Spleen (tissue), 11 donors: ENCODE measurements at regions not wholly inside any gene's neighbourhood (a gene's known extent, or its start where the extent isn't known, plus 50 kb on each side); places are given as distances from the start of the nearest gene placed in this dataset.
"Not testable (repeated sequence)": the region's sequence is repeated elsewhere in the genome, so short reads cannot be mapped to it uniquely, and the experiment has no call there.

Experiments used
- DNase-seq: peaks from one replicate; pipeline ENCODE4 v3.0.0-alpha.2; 2020
- H3K27ac ChIP-seq, 8 donors: fragments of 200-600 bp; sonication (generic) in 7 of 8; 1 replicate in 4 of 8; 2 replicates in 4 of 8; pipeline versions ENCODE4 v1.5.0 to v1.8.0; 2016 to 2021; ENCODE audit warnings: inconsistent platforms in 4 of 8, mild to moderate bottlenecking in 4 of 8, moderate library complexity in 1 of 8
- H3K27me3 ChIP-seq, 7 donors: fragments of 200-600 bp; sonication (generic) in 6 of 7; replicated peaks in 1 of 7; 1 replicate in 4 of 7; 2 replicates in 3 of 7; pipeline versions ENCODE4 v1.5.0 to v1.8.0; 2016 to 2021; ENCODE audit warnings: inconsistent platforms in 3 of 7, mild to moderate bottlenecking in 1 of 7
- H3K36me3 ChIP-seq, 6 donors: fragments of 200-600 bp; sonication (generic) in 5 of 6; 1 replicate in 4 of 6; 2 replicates in 2 of 6; pipeline versions ENCODE4 v1.5.0 to v1.8.0; 2016 to 2021; ENCODE audit warnings: inconsistent platforms in 2 of 6
- H3K4me1 ChIP-seq, 6 donors: fragments of 200-600 bp; sonication (generic) in 5 of 6; 1 replicate in 3 of 6; 2 replicates in 3 of 6; pipeline versions ENCODE4 v1.5.0 to v1.8.0; 2016 to 2021; ENCODE audit warnings: inconsistent platforms in 3 of 6
- H3K4me3 ChIP-seq, 8 donors: fragments of 200-600 bp; sonication (generic) in 7 of 8; 1 replicate in 4 of 8; 2 replicates in 4 of 8; pipeline versions ENCODE4 v1.5.0 to v1.8.0; 2016 to 2021; ENCODE audit warnings: inconsistent platforms in 4 of 8, mild to moderate bottlenecking in 4 of 8, moderate library complexity in 2 of 8
- H3K9me3 ChIP-seq, 8 donors: fragments of 200-600 bp; sonication (generic) in 7 of 8; 1 replicate in 4 of 8; 2 replicates in 4 of 8; pipeline versions ENCODE4 v1.5.0 to v1.8.0; 2016 to 2021; ENCODE audit warnings: inconsistent platforms in 4 of 8
- POLR2A ChIP-seq, 3 donors: fragments of 450-650 bp; IDR thresholded peaks; one replicate each; pipeline ENCODE4 v1.5.1; 2017; ENCODE audit warnings: antibody characterized with exemption in 3 of 3, mild to moderate bottlenecking in 1 of 3
- POLR2AphosphoS5 ChIP-seq, 3 donors: sonication (generic); formaldehyde crosslinking; IDR thresholded peaks; one replicate each; pipeline ENCODE4 v1.5.1; 2017; ENCODE audit warnings: antibody characterized with exemption in 3 of 3
- WGBS, 5 donors: extraction: QIAGEN DNeasy Blood & Tissue Kit in 3 of 5; methylation state at CpG; one replicate each; pipeline versions ENCODE4 v1.1.5 to v1.1.7; 2013 to 2018; 5-methylcytosine and 5-hydroxymethylcytosine counted together
- intact Hi-C: fragments of 100-400 bp; cut with DNase I; formaldehyde crosslinking; loops from one replicate; pipeline ENCODE4 v1.15.0; 2023; ENCODE audit warnings: low total_unique reads
- TF ChIP-seq, protein P1 (sequence below), 11 experiments: fragments of 200-600 bp in 7 of 11; fragments of 450-650 bp in 4 of 11; sonication (generic) in 4 of 11; IDR thresholded peaks in 8 of 11; conservative IDR thresholded peaks in 3 of 11; 1 replicate in 7 of 11; 2 replicates in 4 of 11; pipeline versions ENCODE4 v1.4.0 to v1.8.0; 2016 to 2021; ENCODE audit warnings: antibody characterized with exemption in 11 of 11, inconsistent platforms in 4 of 11, mild to moderate bottlenecking in 1 of 11
- donor health status: healthy with polysubstance abuse.
- donor health status: DM: no; HTN: no; CAD: no; lungs with moderate emphysema.
- donor health status: DM: no; HTN: no; CAD: no.
- donor health status: Bipolar disorder and iron deficiency.
- donor health status: healthy.
- donor health status: DM: no; HTN: no; CAD: no.
- donor health status: DM: yes; HTN: yes; CAD: no.

DNA sequence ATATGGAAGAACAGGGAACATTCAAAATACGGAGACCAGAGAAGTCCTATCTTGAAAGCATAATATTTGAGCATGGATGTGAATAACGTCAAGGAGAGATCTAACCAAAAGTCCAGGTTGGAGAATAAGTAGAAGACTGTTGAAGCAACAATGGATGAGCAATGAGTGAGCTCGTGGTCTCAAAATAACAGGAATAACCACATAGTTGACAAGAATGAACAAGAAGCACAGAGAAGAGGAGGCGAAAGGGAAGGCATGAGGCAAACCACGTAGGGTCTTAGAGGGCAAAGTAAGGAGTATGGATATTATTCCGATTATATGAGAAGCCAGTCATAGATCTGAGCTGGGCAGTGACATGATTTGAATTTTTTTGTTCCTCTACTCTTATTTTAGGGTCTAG is 710.2 kb downstream of the BRINP1 start:
- Histone ChIP-seq H3K9me3 (no peaks in the 10 kb centered on the region), H3K4me3 (no peak overlapping the region), H3K27me3 (no peaks in the 10 kb centered on the region), H3K4me1 (no peaks in the 10 kb centered on the region), H3K36me3 (no peaks in the 10 kb centered on the region), H3K27ac (no peak overlapping the region)
- TF ChIP-seq, protein P1, sequence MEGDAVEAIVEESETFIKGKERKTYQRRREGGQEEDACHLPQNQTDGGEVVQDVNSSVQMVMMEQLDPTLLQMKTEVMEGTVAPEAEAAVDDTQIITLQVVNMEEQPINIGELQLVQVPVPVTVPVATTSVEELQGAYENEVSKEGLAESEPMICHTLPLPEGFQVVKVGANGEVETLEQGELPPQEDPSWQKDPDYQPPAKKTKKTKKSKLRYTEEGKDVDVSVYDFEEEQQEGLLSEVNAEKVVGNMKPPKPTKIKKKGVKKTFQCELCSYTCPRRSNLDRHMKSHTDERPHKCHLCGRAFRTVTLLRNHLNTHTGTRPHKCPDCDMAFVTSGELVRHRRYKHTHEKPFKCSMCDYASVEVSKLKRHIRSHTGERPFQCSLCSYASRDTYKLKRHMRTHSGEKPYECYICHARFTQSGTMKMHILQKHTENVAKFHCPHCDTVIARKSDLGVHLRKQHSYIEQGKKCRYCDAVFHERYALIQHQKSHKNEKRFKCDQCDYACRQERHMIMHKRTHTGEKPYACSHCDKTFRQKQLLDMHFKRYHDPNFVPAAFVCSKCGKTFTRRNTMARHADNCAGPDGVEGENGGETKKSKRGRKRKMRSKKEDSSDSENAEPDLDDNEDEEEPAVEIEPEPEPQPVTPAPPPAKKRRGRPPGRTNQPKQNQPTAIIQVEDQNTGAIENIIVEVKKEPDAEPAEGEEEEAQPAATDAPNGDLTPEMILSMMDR (IDR thresholded peaks at IDR 0.05 in 8 of 11, conservative IDR thresholded peaks at IDR 0.05 in 3 of 11), result no peak
- no peak for TF ChIP-seq POLR2AphosphoS5 (IDR thresholded peaks at IDR 0.05)
- TF ChIP-seq POLR2A (IDR thresholded peaks at IDR 0.05), result no peak
- no peak for DNase-seq
- intact Hi-C loops, result no loop called here
- 54 to 74% (median 66%) methylated on average over 6 of the region's 6 CpGs for WGBS, 5 donors

DNA sequence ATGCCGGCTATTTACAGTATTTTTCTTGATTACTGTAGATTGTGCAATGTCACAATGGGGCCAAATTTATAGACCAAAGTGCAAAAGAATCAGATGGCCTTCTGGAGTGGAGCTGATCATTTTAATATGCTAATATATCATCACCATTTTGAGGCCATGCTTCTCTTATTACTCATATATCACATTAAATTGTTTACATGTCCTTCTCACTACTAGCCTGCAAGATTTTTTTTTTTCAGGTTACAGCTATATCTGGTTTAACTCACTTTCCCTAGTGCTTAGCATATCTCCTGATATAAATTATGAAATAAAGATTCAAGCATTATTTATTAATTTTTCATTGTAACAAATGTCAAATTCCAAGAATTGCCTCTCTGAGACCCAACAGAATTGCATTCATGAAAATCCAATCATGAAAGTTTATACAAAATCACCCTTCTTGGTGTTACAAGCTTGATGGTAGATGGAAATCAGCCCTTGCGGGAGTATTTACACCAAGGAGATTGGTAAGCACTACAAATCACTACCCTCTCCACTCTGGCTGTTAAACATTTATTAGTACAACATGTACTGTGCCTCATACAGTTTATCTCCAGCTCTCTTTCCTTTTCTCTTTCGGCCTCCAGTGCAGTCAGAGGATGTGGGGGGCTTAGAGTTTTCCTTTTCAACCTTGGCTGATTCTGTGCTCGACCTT is 703.9 kb downstream of the BRINP1 start:
- intact Hi-C loops, result no loop called here
- no peak for TF ChIP-seq POLR2AphosphoS5 (IDR thresholded peaks at IDR 0.05)
- no peak for TF ChIP-seq POLR2A (IDR thresholded peaks at IDR 0.05)
- TF ChIP-seq, protein P1 (IDR thresholded peaks at IDR 0.05 in 8 of 11, conservative IDR thresholded peaks at IDR 0.05 in 3 of 11), result no peak
- Histone ChIP-seq H3K4me1 (no peaks in the 10 kb centered on the region), H3K27me3 (no peaks in the 10 kb centered on the region), H3K27ac (no peak overlapping the region), H3K36me3 (no peaks in the 10 kb centered on the region), H3K4me3 (no peak overlapping the region), H3K9me3 (no peaks in the 10 kb centered on the region)
- no peak for DNase-seq
- WGBS, 5 donors, result 60 to 77% (median 68%) methylated on average over 4 of the region's 4 CpGs

DNA sequence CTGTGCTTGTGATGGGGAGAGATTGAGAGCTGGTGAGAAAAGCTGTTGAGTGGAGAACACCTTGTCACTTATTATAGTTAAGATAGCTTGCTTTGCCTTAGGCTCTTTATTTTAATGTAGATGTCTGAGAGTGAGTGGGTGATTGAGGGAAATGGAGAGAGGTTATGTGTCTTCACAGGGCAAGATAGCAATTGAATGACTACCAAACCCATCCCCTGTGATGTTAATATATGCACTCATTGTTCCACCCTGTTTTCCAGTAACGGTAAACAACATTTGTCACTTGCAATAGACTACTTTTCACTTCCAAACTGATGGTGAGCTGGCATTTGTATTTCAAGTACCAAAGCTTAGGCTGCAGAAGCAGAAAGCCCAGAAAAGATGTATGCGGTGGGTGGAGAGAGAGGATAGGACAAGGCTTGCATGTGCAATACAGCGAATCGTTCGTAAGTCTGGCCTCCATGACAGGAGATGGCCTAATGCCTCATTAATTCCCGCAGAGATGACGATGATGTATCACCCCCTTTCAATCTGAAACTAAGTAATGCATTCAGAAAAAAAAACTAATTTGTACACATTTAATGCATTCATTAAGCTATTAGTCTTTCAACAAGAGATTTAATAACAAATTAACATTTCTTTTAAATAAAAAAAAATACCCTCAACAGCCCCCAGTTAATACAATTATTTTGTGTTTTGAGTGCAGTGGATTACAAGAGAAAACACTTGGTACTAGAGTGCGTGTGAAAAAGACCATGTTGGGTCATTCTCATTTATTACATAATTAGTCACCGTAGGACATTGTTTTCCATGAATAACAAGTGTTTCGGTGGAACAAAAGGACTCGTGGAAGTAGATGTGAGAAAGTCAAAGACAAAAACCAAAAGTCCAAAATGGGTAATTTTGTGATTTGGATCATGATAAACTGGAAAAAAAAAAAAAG is 699.0 kb downstream of the BRINP1 start:
- no peaks in the 10 kb centered on the region for H3K9me3 ChIP-seq
- H3K4me3 ChIP-seq, result no peak overlapping the region
- H3K27me3 ChIP-seq, result no peaks in the 10 kb centered on the region
- intact Hi-C loops, result no loop called here
- DNase-seq, result no peak
- TF ChIP-seq, protein P1 (IDR thresholded peaks at IDR 0.05 in 8 of 11, conservative IDR thresholded peaks at IDR 0.05 in 3 of 11), result no peak
- no peak for TF ChIP-seq POLR2AphosphoS5 (IDR thresholded peaks at IDR 0.05)
- H3K4me1 ChIP-seq, result no peaks in the 10 kb centered on the region
- no peak overlapping the region for H3K27ac ChIP-seq
- H3K36me3 ChIP-seq, result no peaks in the 10 kb centered on the region
- WGBS, 5 donors, result 80 to 85% (median 83%) methylated on average over 11 of the region's 11 CpGs

DNA sequence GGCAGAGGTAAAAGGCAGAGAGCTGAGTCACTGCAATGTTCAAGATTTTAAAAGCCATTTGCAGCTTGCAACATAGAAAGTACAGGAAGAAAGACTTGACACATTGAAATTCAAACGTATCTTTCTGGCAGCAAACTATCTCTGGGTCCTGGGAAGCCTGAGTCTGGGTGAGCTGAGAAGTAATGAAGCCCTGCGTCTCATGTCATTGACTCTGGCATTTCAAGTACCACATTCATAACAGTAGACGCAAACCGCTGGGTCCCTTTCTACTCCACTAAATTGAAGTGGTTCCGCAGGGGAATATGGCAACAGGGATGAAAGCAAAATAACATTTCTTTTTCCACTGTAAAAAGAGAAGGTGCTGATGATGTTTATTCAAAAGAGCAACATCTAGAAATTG is 694.3 kb downstream of the BRINP1 start:
- intact Hi-C loops, result no loop called here
- Histone ChIP-seq H3K4me3 (no peak overlapping the region), H3K36me3 (no peaks in the 10 kb centered on the region), H3K27me3 (no peaks in the 10 kb centered on the region), H3K4me1 (no peaks in the 10 kb centered on the region), H3K9me3 (peaks cover 0 to 4% (median 0%) of the 10 kb centered on the region in 8 donors), H3K27ac (no peak overlapping the region)
- DNase-seq, result no peak
- TF ChIP-seq POLR2AphosphoS5 (IDR thresholded peaks at IDR 0.05) (no peak), POLR2A (IDR thresholded peaks at IDR 0.05) (no peak)
- TF ChIP-seq, protein P1 (IDR thresholded peaks at IDR 0.05 in 8 of 11, conservative IDR thresholded peaks at IDR 0.05 in 3 of 11), result no peak
- 77 to 87% (median 83%) methylated on average over 5 of the region's 5 CpGs for WGBS, 5 donors

DNA sequence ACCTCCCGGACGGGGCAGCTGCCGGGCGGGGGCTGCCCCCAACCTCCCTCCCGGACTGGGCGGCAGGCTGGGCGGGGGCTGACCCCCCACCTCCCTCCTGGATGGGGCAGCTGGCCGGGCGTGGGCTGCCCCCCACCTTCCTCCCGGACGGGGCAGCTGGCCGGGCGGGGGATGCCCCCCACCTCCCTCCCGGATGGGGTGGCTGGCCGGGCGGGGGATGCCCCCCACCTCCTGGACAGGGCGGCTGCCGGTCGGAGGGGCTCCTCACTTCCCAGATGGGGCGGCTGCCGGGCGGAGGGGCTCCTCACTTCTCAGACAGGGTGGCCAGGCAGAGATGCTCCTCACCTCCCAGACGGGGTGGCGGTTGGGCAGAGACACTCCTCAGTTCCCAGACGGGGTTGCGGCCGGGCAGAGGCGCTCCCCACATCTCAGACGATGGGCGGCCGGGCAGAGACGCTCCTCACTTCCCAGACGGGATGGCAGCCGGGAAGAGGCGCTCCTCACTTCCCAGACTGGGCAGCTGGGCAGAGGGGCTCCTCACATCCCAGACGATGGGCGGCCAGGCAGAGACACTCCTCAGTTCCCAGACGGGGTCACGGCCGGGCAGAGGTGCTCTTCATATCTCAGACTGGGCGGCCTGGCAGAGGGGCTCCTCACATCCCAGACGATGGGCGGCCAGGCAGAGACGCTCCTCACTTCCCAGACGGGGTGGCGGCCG is 691.1 kb downstream of the BRINP1 start:
- 88 to 94% (median 92%) methylated on average over 17 to 46 of the region's 47 CpGs for WGBS, 5 donors
- H3K9me3 ChIP-seq, result not testable (repeated sequence)

More for the DNA sequence above, 691.1 kb downstream of the BRINP1 start:
- H3K36me3 ChIP-seq, DNase-seq, H3K27me3 ChIP-seq, H3K4me3 ChIP-seq, H3K4me1 ChIP-seq, H3K27ac ChIP-seq, intact Hi-C loops: not testable (repeated sequence)
